Gastroesophageal sphincter (tissue), 4 donors: ENCODE measurements at regions not wholly inside any gene's neighbourhood (a gene's known extent, or its start where the extent isn't known, plus 50 kb on each side); places are given as distances from the start of the nearest gene placed in this dataset.

Experiments used
- ATAC-seq: fragments of 150-250 bp; one replicate; pipeline ENCODE4 v1.9.1; 2016; ENCODE audit warnings: mild to moderate bottlenecking, moderate library complexity
- H3K27ac ChIP-seq, 4 donors: fragments of 200-600 bp; sonication (generic) in 3 of 4; 1 replicate in 3 of 4; 2 replicates in 1 of 4; pipeline ENCODE4 v1.5.1; 2016 to 2019
- H3K27me3 ChIP-seq: fragments of 200-600 bp; sonication (generic); one replicate; pipeline ENCODE4 v1.5.1; 2019
- H3K36me3 ChIP-seq, 2 donors: fragments of 200-600 bp; sonication (generic); one replicate each; pipeline ENCODE4 v1.5.1; 2019; ENCODE audit warnings: control low read depth in 1 of 2
- H3K4me1 ChIP-seq, 3 donors: fragments of 200-600 bp; sonication (generic); 1 replicate in 2 of 3; 2 replicates in 1 of 3; pipeline ENCODE4 v1.5.1; 2016 to 2019; ENCODE audit warnings: control low read depth in 2 of 3
- H3K4me3 ChIP-seq, 2 donors: fragments of 200-600 bp; sonication (generic); one replicate each; pipeline ENCODE4 v1.5.1; 2019; ENCODE audit warnings: mild to moderate bottlenecking in 1 of 2, moderate library complexity in 1 of 2
- H3K9me3 ChIP-seq, 3 donors: fragments of 200-600 bp; sonication (generic); one replicate each; pipeline ENCODE4 v1.5.1; 2017 to 2019; ENCODE audit warnings: control low read depth in 2 of 3
- CTCF ChIP-seq, 4 experiments: fragments of 200-600 bp in 2 of 4; fragments of 450-650 bp in 2 of 4; sonication (generic) in 1 of 4; IDR thresholded peaks; one replicate each; pipeline ENCODE4 v1.5.1; 2017 to 2019; ENCODE audit warnings: antibody characterized with exemption in 4 of 4, mild to moderate bottlenecking in 2 of 4, moderate library complexity in 2 of 4
- EP300 ChIP-seq: sonication (generic); formaldehyde crosslinking; IDR thresholded peaks from one replicate; pipeline ENCODE4 v1.6.1; 2017; ENCODE audit warnings: antibody characterized with exemption, mild to moderate bottlenecking
- POLR2A ChIP-seq, 2 donors: fragments of 450-650 bp; IDR thresholded peaks; one replicate each; pipeline ENCODE4 v1.6.1; 2017; ENCODE audit warnings: antibody characterized with exemption in 2 of 2, mild to moderate bottlenecking in 2 of 2, moderate library complexity in 1 of 2
- POLR2AphosphoS5 ChIP-seq: sonication (generic); formaldehyde crosslinking; IDR thresholded peaks from one replicate; pipeline ENCODE4 v1.6.1; 2017; ENCODE audit warnings: antibody characterized with exemption
- WGBS, 2 donors: methylation state at CpG; one replicate each; pipeline ENCODE4 v1.1.5; 2018; ENCODE audit warnings: low coverage in 1 of 2; 5-methylcytosine and 5-hydroxymethylcytosine counted together

GRCh38 chr6:134740473-134741199 is 209.3 kb downstream of the ALDH8A1 start:
- Histone ChIP-seq H3K36me3 (no peaks in the 10 kb centered on the region), H3K4me3 (no peak overlapping the region), H3K27ac (no peak overlapping the region), H3K9me3 (no peaks in the 10 kb centered on the region), H3K27me3 (no peaks in the 10 kb centered on the region), H3K4me1 (no peaks in the 10 kb centered on the region)
- WGBS, 2 donors, result 52 to 93% methylated on average over 2 to 4 of the region's 5 CpGs
- ATAC-seq, result no peak
- TF ChIP-seq CTCF (IDR thresholded peaks at IDR 0.05) (no peak), POLR2AphosphoS5 (no peak), EP300 (no peak), POLR2A (IDR thresholded peaks at IDR 0.05) (no peak)

- TF ChIP-seq POLR2AphosphoS5 (no peak), CTCF (IDR thresholded peaks at IDR 0.05) (no peak), EP300 (no peak)
- ATAC-seq, result no peak
Observed at GRCh38 chr6:134740027-134740373, 209.9 kb downstream of the ALDH8A1 start.

GRCh38 chr6:134739299-134740026 is 210.4 kb downstream of the ALDH8A1 start:
- no peak for TF ChIP-seq POLR2A (IDR thresholded peaks at IDR 0.05)
- no peak for TF ChIP-seq POLR2AphosphoS5
- no peak for TF ChIP-seq EP300
- Histone ChIP-seq H3K4me3 (no peak overlapping the region), H3K27me3 (no peaks in the 10 kb centered on the region), H3K9me3 (no peaks in the 10 kb centered on the region), H3K36me3 (no peaks in the 10 kb centered on the region), H3K4me1 (no peaks in the 10 kb centered on the region), H3K27ac (no peak overlapping the region)
- WGBS, 2 donors, result 86 to 94% methylated on average over 6 of the region's 6 CpGs
- no peak for ATAC-seq

More at GRCh38 chr6:134740027-134740373, 209.9 kb downstream of the ALDH8A1 start:
- Histone ChIP-seq H3K36me3 (no peaks in the 10 kb centered on the region), H3K4me1 (no peaks in the 10 kb centered on the region), H3K27me3 (no peaks in the 10 kb centered on the region), H3K9me3 (no peaks in the 10 kb centered on the region), H3K27ac (no peak overlapping the region), H3K4me3 (no peak overlapping the region)
- 71 to 85% methylated on average over 3 to 5 of the region's 5 CpGs for WGBS, 2 donors

- H3K4me3 ChIP-seq, result no peak overlapping the region
- no peak overlapping the region for H3K27ac ChIP-seq
- no peaks in the 10 kb centered on the region for H3K4me1 ChIP-seq
- no peaks in the 10 kb centered on the region for H3K9me3 ChIP-seq
- WGBS, 2 donors, result 45 to 79% methylated on average over 1 of the region's 1 CpG
- no peaks in the 10 kb centered on the region for H3K36me3 ChIP-seq
- H3K27me3 ChIP-seq, result no peaks in the 10 kb centered on the region
- ATAC-seq, result no peak
- no peak for TF ChIP-seq POLR2AphosphoS5
- no peak for TF ChIP-seq POLR2A (IDR thresholded peaks at IDR 0.05)
- no peak for TF ChIP-seq EP300
- no peak for TF ChIP-seq CTCF (IDR thresholded peaks at IDR 0.05)
Observed at GRCh38 chr6:134738211-134738885, 211.6 kb downstream of the ALDH8A1 start.

GRCh38 chr6:134735461-134735860 is 214.4 kb downstream of the ALDH8A1 start:
- no peak for ATAC-seq
- H3K4me1 ChIP-seq, result no peaks in the 10 kb centered on the region
- no peaks in the 10 kb centered on the region for H3K27me3 ChIP-seq
- no peak overlapping the region for H3K27ac ChIP-seq
- no peaks in the 10 kb centered on the region for H3K9me3 ChIP-seq
- no peak overlapping the region for H3K4me3 ChIP-seq
- no peaks in the 10 kb centered on the region for H3K36me3 ChIP-seq
- TF ChIP-seq POLR2AphosphoS5 (no peak), POLR2A (IDR thresholded peaks at IDR 0.05) (no peak), EP300 (no peak), CTCF (IDR thresholded peaks at IDR 0.05) (no peak)
